ENCODE measurements at regions not wholly inside any gene's neighbourhood (a gene's known extent, or its start where the extent isn't known, plus 50 kb on each side); places are given as distances from the start of the nearest gene placed in this dataset.

GRCh38 chr18:65329010-65329409, 421.8 kb upstream of the CDH7 start:
- TF ChIP-seq ZNF274 (IDR thresholded peaks at IDR 0.05; ENCODE audit: low read depth, low read length): no peak
- no peak for TF ChIP-seq SUZ12 (IDR thresholded peaks at IDR 0.05; ENCODE audit: extremely low read depth, insufficient read depth, insufficient read length)
- TF ChIP-seq YY1 (IDR thresholded peaks at IDR 0.05; ENCODE audit: insufficient read depth, insufficient read length): no peak
